ENCODE measurements at regions not wholly inside any gene's neighbourhood (a gene's known extent, or its start where the extent isn't known, plus 50 kb on each side); places are given as distances from the start of the nearest gene placed in this dataset.

DNA sequence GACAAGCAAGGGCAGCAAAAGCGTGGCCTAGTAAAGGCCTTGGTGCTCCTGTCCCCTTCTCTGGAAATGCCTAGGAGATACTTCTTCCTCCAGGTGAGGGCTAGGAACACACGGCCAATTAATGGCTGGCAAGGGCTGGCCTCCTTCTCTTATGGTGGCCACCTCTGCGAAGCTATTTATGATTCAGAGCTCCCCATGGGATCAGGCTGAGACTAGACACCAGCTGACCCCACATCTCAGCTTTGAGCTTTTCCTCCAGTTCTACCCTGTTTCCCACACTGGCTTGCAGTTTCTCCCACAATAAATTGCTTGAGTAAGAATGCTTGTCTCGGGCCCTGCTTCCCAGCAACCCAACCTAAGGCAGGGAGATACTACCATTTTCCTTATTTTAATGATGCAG, 53.7 kb downstream of the CAMK2N1 start:
- Histone ChIP-seq H3K9ac (no peak overlapping the region), H3K4me3 (no peak overlapping the region), H4K20me1 (no peaks in the 10 kb centered on the region), H3K9me3 (no peaks in the 10 kb centered on the region), H3K4me1 (peaks cover 5% of the 10 kb centered on the region), H3K27ac (no peak overlapping the region), H3K36me3 (no peaks in the 10 kb centered on the region), H3K27me3 (no peaks in the 10 kb centered on the region), H3K4me2 (no peak overlapping the region)
- TF ChIP-seq Cebpa-rat (IDR thresholded peaks at IDR 0.05): no peak

DNA sequence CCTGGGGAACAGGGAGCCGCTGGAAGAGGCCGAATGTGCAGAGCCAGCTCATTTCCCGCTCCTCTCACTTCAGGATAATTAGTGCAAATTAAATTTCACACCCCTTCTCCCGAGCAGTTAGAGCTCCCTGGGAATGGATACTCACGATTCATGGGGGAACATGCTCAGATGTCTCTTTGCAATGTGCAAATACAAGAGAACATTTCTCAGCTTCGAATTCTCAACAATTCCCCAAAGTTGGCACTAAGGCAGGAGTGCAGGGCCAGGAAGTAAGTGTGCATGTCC, 54.9 kb downstream of the CAMK2N1 start:
- Histone ChIP-seq H3K9me3 (no peaks in the 10 kb centered on the region), H4K20me1 (no peaks in the 10 kb centered on the region), H3K36me3 (no peaks in the 10 kb centered on the region), H3K27ac (no peak overlapping the region), H3K4me1 (no peaks in the 10 kb centered on the region), H3K4me2 (no peak overlapping the region), H3K27me3 (no peaks in the 10 kb centered on the region), H3K9ac (no peak overlapping the region), H3K4me3 (no peak overlapping the region)
- no peak for TF ChIP-seq Cebpa-rat (IDR thresholded peaks at IDR 0.05)

DNA sequence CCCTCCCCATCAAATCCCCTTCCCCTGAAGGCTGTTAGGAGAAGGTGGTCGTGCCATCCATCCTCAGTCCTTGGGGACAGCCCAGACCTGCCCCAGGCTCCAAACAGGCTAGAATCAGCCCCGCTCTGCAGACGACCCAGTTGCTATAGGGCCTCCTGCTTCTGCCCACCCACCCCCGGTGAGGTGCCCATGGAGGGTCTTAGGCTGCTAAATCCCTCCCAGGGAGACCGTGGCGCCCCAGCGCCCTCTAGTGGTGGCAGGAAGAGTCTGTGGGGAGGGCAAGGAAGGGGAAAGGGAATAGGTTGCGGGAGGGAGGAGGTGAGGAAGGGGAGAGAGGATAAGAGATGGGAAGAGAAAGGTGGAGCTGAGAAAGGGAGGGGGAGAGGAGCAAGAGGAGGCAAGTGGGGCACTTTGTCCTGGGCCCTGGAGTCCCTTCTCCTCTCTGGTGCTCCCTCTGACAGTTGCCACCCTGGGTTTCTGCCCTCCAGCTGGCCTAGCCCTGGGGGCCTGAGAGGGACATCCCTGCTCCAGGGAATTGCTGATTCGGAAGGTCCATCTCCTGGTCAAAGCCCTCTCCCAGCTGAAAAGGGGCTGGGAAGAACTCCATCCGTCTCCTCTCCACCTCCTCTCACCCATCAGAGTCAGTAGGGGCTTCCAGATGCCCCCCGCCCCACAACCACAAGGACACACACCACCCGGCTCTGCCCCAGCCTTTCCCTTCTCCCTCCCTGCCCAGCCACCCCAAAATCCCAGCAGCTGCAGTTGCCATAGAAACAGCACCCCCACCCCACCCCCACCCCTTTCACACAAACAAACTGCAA, 55.4 kb downstream of the CAMK2N1 start:
- H3K9ac ChIP-seq: no peak overlapping the region
- no peaks in the 10 kb centered on the region for H4K20me1 ChIP-seq
- no peak for TF ChIP-seq Cebpa-rat (IDR thresholded peaks at IDR 0.05)
- no peaks in the 10 kb centered on the region for H3K27me3 ChIP-seq
- no peaks in the 10 kb centered on the region for H3K9me3 ChIP-seq
- no peak overlapping the region for H3K27ac ChIP-seq
- no peaks in the 10 kb centered on the region for H3K4me1 ChIP-seq
- H3K4me2 ChIP-seq: no peak overlapping the region
- no peaks in the 10 kb centered on the region for H3K36me3 ChIP-seq
- no peak overlapping the region for H3K4me3 ChIP-seq

DNA sequence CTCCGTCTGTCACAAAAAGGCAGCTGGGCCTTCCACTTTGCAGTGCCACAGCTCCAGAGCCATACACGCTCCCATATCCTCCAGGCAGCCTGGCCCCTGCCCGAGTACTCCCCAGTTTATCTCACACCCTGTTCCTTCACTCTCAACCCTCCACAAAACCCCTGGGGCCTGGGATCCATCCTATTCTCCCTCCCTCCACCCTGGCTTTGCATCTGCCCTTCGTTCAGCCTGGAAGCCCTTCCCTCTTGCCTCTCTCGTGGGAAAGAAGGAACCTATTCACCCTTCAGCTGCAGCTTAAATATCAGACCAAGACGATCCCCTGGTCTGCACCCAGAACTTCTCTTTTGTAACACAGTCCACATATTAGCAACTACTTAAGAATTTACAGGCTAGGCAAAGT, 56.7 kb downstream of the CAMK2N1 start:
- Histone ChIP-seq H3K4me3 (no peak overlapping the region), H3K27ac (no peak overlapping the region), H4K20me1 (no peaks in the 10 kb centered on the region), H3K36me3 (no peaks in the 10 kb centered on the region), H3K9me3 (no peaks in the 10 kb centered on the region), H3K9ac (no peak overlapping the region), H3K27me3 (no peaks in the 10 kb centered on the region), H3K4me1 (no peaks in the 10 kb centered on the region), H3K4me2 (no peak overlapping the region)
- no peak for TF ChIP-seq Cebpa-rat (IDR thresholded peaks at IDR 0.05)

DNA sequence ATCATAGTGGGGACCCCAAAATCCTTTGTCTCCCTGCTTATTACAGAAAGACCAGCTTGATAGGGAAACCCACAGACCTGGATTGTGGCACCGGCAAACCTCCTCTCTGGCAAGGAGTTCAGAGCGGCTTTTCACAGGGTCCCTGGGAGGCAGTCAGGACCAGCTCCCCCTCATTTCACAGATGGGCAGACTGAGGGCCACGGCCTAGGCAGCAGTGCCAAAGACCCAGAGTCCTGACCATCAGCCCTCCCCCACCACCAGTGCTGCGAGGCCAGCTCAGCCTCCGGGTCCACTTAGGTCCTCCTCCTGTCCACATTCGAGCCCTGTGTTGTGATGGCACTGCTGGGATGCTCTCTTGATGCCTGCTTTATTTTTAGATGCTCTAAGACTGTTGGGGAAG, 57.2 kb downstream of the CAMK2N1 start:
- Histone ChIP-seq H3K36me3 (no peaks in the 10 kb centered on the region), H3K9ac (no peak overlapping the region), H3K9me3 (peaks cover under 1% of the 10 kb centered on the region; the same call in 1 of the 2 replicates), H3K27me3 (no peaks in the 10 kb centered on the region), H3K4me2 (no peak overlapping the region), H3K4me1 (no peaks in the 10 kb centered on the region), H3K27ac (no peak overlapping the region), H4K20me1 (no peaks in the 10 kb centered on the region), H3K4me3 (no peak overlapping the region)
- no peak for TF ChIP-seq Cebpa-rat (IDR thresholded peaks at IDR 0.05)

DNA sequence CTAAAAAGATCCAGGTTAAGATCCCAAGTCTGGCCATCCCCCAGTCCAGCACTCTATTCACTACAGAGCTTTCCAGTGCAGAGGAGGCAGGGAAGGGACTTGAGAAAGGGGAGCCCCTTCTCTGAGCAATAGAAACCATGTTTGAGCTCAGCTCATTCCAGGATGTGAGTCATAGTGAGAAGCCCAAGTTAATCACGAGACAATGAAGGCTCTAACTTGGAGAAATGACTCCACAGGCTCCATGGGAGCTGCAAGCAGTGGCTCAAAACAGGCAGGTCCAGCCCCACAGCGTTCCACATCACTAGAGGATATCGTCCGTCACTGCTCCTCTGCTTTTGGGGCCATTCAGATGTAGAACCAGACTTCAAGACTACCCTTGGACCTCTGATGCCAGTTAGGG, 59.1 kb downstream of the CAMK2N1 start:
- no peak for TF ChIP-seq Cebpa-rat (IDR thresholded peaks at IDR 0.05)
- H3K4me2 ChIP-seq: no peak overlapping the region
- H3K27me3 ChIP-seq: no peaks in the 10 kb centered on the region
- no peak overlapping the region for H3K9ac ChIP-seq
- H3K9me3 ChIP-seq: peaks cover 18% of the 10 kb centered on the region
- no peak overlapping the region for H3K27ac ChIP-seq
- no peaks in the 10 kb centered on the region for H3K36me3 ChIP-seq
- no peak overlapping the region for H3K4me3 ChIP-seq
- H3K4me1 ChIP-seq: no peaks in the 10 kb centered on the region
- H4K20me1 ChIP-seq: no peaks in the 10 kb centered on the region

DNA sequence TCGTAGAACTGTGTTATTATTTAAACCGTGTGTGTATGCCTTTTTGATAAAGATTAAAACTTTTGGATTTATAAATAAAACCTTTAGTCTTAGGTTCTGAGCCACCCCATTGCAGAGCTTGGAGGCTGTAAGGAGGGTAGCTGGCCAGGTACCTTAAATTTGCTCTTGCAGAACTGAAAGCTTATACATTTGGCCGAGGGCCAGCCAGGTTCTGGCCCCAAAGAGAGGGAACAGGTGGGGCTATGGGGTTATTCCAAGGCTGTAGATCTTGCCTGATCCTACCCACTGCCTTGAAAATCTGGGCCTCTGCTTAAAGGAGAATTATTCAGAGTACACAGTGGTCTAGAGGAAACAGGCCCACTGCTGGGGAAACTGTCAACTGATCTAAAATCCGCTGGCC, 59.6 kb downstream of the CAMK2N1 start:
- H3K27ac ChIP-seq: no peak overlapping the region
- H4K20me1 ChIP-seq: no peaks in the 10 kb centered on the region
- H3K4me3 ChIP-seq: no peak overlapping the region
- H3K4me2 ChIP-seq: no peak overlapping the region
- H3K4me1 ChIP-seq: no peaks in the 10 kb centered on the region
- H3K9ac ChIP-seq: no peak overlapping the region
- H3K9me3 ChIP-seq: peaks cover 22% of the 10 kb centered on the region
- no peaks in the 10 kb centered on the region for H3K27me3 ChIP-seq
- no peaks in the 10 kb centered on the region for H3K36me3 ChIP-seq
- TF ChIP-seq Cebpa-rat (IDR thresholded peaks at IDR 0.05): no peak

DNA sequence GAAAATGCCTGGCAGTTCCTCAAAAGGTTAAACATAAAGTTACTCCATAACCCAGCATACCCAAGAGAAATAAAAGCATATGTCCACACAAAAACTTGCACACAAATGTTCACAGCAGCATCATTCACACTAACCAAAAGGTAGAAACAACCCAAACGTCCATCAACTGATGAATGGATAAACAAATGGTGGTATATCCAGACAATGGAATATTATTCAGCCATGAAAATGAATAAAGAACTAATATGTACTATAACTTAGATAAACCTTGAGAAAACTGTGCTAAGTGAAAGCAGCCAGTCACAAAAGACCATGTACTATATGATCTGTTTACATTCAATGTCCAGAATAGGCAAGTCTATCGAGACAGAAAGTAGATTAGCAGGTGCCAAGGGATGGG, 60.4 kb downstream of the CAMK2N1 start:
- Histone ChIP-seq H3K4me1 (no peaks in the 10 kb centered on the region), H3K9ac (no peak overlapping the region), H3K27ac (no peak overlapping the region), H4K20me1 (no peaks in the 10 kb centered on the region), H3K27me3 (no peaks in the 10 kb centered on the region), H3K36me3 (no peaks in the 10 kb centered on the region), H3K4me3 (no peak overlapping the region), H3K4me2 (no peak overlapping the region), H3K9me3 (peaks cover 22% of the 10 kb centered on the region)
- TF ChIP-seq Cebpa-rat (IDR thresholded peaks at IDR 0.05): no peak

DNA sequence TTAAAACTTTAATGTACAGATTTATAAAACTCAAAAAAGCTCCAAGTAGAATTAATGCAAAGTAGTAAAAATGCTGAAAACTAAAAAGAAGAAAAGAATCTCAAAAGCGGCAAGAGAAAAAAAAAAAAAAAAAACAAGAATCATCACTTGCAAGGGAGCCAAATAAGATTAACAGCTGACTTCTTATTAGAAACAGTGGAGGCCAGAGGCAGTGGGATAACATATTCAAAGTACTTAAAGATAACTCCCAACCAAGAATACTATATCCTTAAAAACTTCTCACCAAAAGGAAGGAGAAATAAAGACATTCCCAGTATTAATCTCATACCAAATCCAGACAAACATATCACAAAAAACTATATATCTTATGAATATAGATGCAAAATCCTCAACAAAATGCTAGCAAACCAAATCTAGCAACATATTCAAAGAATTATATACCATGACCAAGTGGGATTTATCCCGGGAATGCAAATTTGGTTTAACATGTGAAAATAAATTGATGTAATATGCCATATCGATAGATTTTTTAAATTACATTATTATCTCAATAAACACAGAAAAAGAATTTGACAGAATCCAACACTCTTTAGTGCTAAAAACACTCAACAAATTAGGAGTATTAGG, 62.7 kb downstream of the CAMK2N1 start:
- H3K27ac ChIP-seq: no peak overlapping the region
- H3K9me3 ChIP-seq: peaks cover 22% of the 10 kb centered on the region
- H3K4me3 ChIP-seq: no peak overlapping the region
- H4K20me1 ChIP-seq: no peaks in the 10 kb centered on the region
- H3K9ac ChIP-seq: no peak overlapping the region
- TF ChIP-seq Cebpa-rat (IDR thresholded peaks at IDR 0.05): no peak
- H3K4me2 ChIP-seq: no peak overlapping the region
- H3K27me3 ChIP-seq: no peaks in the 10 kb centered on the region
- no peaks in the 10 kb centered on the region for H3K36me3 ChIP-seq
- no peaks in the 10 kb centered on the region for H3K4me1 ChIP-seq

DNA sequence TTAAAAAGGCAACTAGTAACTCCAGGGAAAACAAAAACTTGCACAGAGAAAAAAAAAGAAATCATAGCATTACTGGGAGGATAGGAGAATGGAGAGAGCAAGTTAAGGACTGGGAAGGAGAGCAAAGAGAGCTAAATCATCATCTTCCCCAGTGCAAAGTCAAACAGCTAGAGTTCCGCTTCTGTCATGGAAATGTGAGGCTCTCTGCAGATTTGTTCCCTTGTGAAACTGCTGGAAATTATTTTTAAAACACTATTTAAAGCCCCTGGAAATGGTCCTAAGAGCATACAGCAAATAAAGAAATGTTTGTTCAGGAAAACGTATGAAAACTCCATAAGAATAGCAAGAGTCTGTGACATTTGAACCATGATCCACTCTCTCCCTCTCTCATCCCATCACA, 64.6 kb downstream of the CAMK2N1 start:
- no peaks in the 10 kb centered on the region for H3K27me3 ChIP-seq

More for the DNA sequence above, 64.6 kb downstream of the CAMK2N1 start:
- Histone ChIP-seq H3K9ac (no peak overlapping the region), H3K4me2 (no peak overlapping the region), H3K9me3 (peaks cover 22% of the 10 kb centered on the region), H3K4me1 (no peaks in the 10 kb centered on the region), H3K36me3 (no peaks in the 10 kb centered on the region), H4K20me1 (no peaks in the 10 kb centered on the region), H3K4me3 (no peak overlapping the region), H3K27ac (no peak overlapping the region)
- no peak for TF ChIP-seq Cebpa-rat (IDR thresholded peaks at IDR 0.05)
